Common myeloid progenitor, CD34-positive (primary cell): ENCODE measurements at regions not wholly inside any gene's neighbourhood (a gene's known extent, or its start where the extent isn't known, plus 50 kb on each side); places are given as distances from the start of the nearest gene placed in this dataset.

ENCODE experiments used
- CTCF ChIA-PET: fragments of 350-600 bp; sonication (Branson Sonifier 250); formaldehyde crosslinking; loops from one replicate; lab custom pipeline; 2021; ENCODE audit warnings: antibody characterized with exemption; lab: Charles Lee
- POLR2A ChIA-PET: fragments of 350-600 bp; sonication (Branson Sonifier 250); formaldehyde crosslinking; loops from one replicate; lab custom pipeline; 2021; ENCODE audit warnings: antibody characterized with exemption; lab: Charles Lee
- DNase-seq, 3 donors: peaks; one replicate each; pipeline versions ENCODE4 v3.0.0 to v3.0.0-alpha.2; 2013
- H3K27ac ChIP-seq, 2 experiments: 1 replicate in 1 of 2; 2 replicates in 1 of 2; pipeline ENCODE4 v1.7.0; 2013; ENCODE audit warnings: inconsistent platforms in 2 of 2, low read length in 2 of 2, mild to moderate bottlenecking in 2 of 2, low read depth in 1 of 2, moderate library complexity in 1 of 2; ENCODE audit not compliant: severe bottlenecking in 2 of 2, insufficient read depth in 1 of 2, poor library complexity in 1 of 2
- H3K27me3 ChIP-seq, 5 experiments: replicated peaks in 2 of 5; 1 replicate in 3 of 5; 2 replicates in 2 of 5; pipeline versions ENCODE4 v1.6.1 to v1.7.0; 2013; ENCODE audit warnings: low read length in 4 of 5, mild to moderate bottlenecking in 2 of 5, moderate library complexity in 2 of 5, inconsistent platforms in 1 of 5; ENCODE audit not compliant: insufficient read depth in 5 of 5, control insufficient read depth in 4 of 5
- H3K36me3 ChIP-seq, 4 experiments: 1 replicate in 2 of 4; 2 replicates in 2 of 4; pipeline versions ENCODE4 v1.6.1 to v1.7.0; 2013; ENCODE audit warnings: low read length in 3 of 4, control low read depth in 1 of 4, mild to moderate bottlenecking in 1 of 4; ENCODE audit not compliant: control insufficient read depth in 4 of 4, insufficient read depth in 4 of 4
- H3K4me1 ChIP-seq, 4 experiments: 1 replicate in 3 of 4; 2 replicates in 1 of 4; pipeline versions ENCODE4 v1.6.1 to v1.7.1; 2013; ENCODE audit warnings: low read length in 3 of 4, mild to moderate bottlenecking in 3 of 4, control low read depth in 1 of 4, inconsistent platforms in 1 of 4, moderate library complexity in 1 of 4; ENCODE audit not compliant: control insufficient read depth in 4 of 4, insufficient read depth in 4 of 4; ENCODE audit errors: control extremely low read depth in 1 of 4
- H3K4me3 ChIP-seq, 7 experiments: 1 replicate in 4 of 7; 2 replicates in 3 of 7; pipeline versions ENCODE4 v1.5.1 to v1.7.0; 2013; ENCODE audit warnings: mild to moderate bottlenecking in 7 of 7, low read length in 6 of 7, moderate library complexity in 6 of 7, inconsistent platforms in 2 of 7, low read depth in 2 of 7, control low read depth in 1 of 7; ENCODE audit not compliant: insufficient read depth in 4 of 7, control insufficient read depth in 1 of 7; ENCODE audit errors: extremely low read depth in 1 of 7
- H3K9me3 ChIP-seq, 5 experiments: 1 replicate in 4 of 5; 2 replicates in 1 of 5; pipeline versions ENCODE4 v1.6.1 to v1.7.1; 2013; ENCODE audit warnings: low read length in 4 of 5, mild to moderate bottlenecking in 2 of 5, inconsistent platforms in 1 of 5, low read depth in 1 of 5, moderate library complexity in 1 of 5; ENCODE audit not compliant: control insufficient read depth in 4 of 5, insufficient read depth in 2 of 5; ENCODE audit errors: control extremely low read depth in 1 of 5
- WGBS: methylation state at CpG from one replicate; pipeline ENCODE4 v1.1.5; 2013; ENCODE audit not compliant: insufficient coverage; 5-methylcytosine and 5-hydroxymethylcytosine counted together

- CTCF ChIA-PET: no interaction called here
These were observed 126.4 kb downstream of the SALL1 start for GRCh38 chr16:51024703-51025102.

DNA sequence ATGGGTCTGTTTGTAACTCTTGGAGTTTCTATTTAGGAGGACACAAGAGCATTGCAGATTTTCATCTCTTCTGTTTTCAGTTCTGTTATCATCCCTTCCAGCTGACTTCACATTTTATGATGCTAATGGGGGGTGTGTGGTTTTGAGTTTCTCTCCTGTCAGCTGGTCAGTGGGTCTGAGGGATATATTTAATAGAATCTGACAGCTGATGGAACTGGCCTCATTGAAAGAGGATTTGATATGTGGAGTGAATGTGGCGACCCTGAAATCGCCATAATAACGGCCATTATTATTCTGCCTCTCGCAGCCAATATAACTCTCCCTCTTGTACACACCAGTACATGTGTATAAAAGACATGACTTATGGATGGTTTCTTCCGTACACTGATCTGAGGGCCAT lies 128.1 kb downstream of the SALL1 start:
- H3K4me1 ChIP-seq: no peaks in the 10 kb centered on the region
- POLR2A ChIA-PET: no interaction called here
- H3K36me3 ChIP-seq: no peaks in the 10 kb centered on the region
- DNase-seq: no peak
- H3K27ac ChIP-seq: no peak overlapping the region
- no peaks in the 10 kb centered on the region for H3K9me3 ChIP-seq
- H3K27me3 ChIP-seq: peaks cover 0 to 8% (median 1%) of the 10 kb centered on the region in 5 experiments
- CTCF ChIA-PET: no interaction called here
- H3K4me3 ChIP-seq: no peak overlapping the region
- no CpG with 5 or more reads among the region's 5 CpGs for WGBS

More at GRCh38 chr16:51024703-51025102, 126.4 kb downstream of the SALL1 start:
- no peak for DNase-seq
- WGBS: 54% methylated on average over 6 of the region's 6 CpGs
- H3K36me3 ChIP-seq: no peaks in the 10 kb centered on the region
- POLR2A ChIA-PET: no interaction called here
- H3K27ac ChIP-seq: no peak overlapping the region
- H3K9me3 ChIP-seq: no peaks in the 10 kb centered on the region
- H3K4me1 ChIP-seq: no peaks in the 10 kb centered on the region
- H3K27me3 ChIP-seq: peaks cover 0 to 8% (median 1%) of the 10 kb centered on the region in 5 experiments
- H3K4me3 ChIP-seq: no peak overlapping the region

DNA sequence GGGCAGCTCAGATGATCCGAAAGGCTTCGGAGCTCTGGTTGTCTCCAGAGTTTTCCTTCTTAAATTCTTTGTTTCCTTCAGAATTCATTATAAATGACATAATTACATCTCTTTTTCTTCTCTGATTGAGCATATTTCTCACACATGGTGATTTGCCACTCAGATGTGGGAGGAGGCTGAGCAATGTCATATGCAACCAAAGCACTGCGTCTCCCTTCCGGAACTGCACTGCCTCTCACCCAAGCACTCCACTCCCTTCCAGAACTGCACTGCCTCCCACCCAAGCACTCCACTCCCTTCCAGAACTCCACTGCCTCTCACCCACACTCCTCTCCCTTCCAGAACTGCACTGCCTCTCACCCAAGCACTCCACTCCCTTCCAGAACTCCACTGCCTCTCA lies 131.5 kb downstream of the SALL1 start:
- 75% methylated on average over 2 of the region's 4 CpGs for WGBS
- no peak for DNase-seq
- Histone ChIP-seq H3K9me3 (no peaks in the 10 kb centered on the region), H3K27ac (no peak overlapping the region), H3K36me3 (no peaks in the 10 kb centered on the region), H3K4me3 (no peak overlapping the region), H3K27me3 (peaks cover 0 to 11% (median 1%) of the 10 kb centered on the region in 5 experiments), H3K4me1 (no peaks in the 10 kb centered on the region)
- POLR2A ChIA-PET: no interaction called here
- CTCF ChIA-PET: no interaction called here

GRCh38 chr16:51017969-51018368 lies 133.1 kb downstream of the SALL1 start:
- ChIA-PET CTCF (no interaction called here), POLR2A (no interaction called here)
- H3K36me3 ChIP-seq: no peaks in the 10 kb centered on the region
- 100% methylated on average over 1 of the region's 1 CpG for whole genome bisulfite sequencing
- H3K4me3 ChIP-seq: no peak overlapping the region
- H3K27ac ChIP-seq: no peak overlapping the region
- no peak for DNase-seq
- H3K9me3 ChIP-seq: no peaks in the 10 kb centered on the region
- H3K4me1 ChIP-seq: no peaks in the 10 kb centered on the region
- H3K27me3 ChIP-seq: peaks cover 0 to 13% (median 1%) of the 10 kb centered on the region in 5 experiments

DNA sequence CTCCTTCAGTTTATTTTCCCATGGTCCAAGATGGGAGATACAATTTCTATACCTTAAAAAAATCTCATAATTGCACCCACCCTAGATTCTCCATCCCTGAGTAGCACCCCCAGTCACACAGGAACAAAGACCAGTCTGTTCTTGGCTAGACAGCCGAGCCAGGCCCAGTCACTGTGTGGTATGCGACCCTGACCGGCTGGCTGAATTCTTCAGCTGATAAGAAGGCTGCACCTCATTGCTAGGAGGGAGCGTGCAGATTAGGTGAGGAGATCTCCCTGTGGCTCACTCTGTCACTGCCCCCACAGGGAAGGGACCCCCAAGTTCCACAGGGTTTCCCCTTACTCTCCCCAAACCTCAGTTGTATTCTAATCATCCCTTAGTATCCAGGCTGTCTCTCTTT lies 138.7 kb downstream of the SALL1 start:
- no peaks in the 10 kb centered on the region for H3K4me1 ChIP-seq
- ChIA-PET CTCF (no interaction called here), POLR2A (no interaction called here)
- no peak overlapping the region for H3K27ac ChIP-seq
- WGBS: 68% methylated on average over 3 of the region's 4 CpGs
- DNase-seq: no peak
- no peaks in the 10 kb centered on the region for H3K36me3 ChIP-seq
- peaks cover 0 to 10% (median 4%) of the 10 kb centered on the region in 5 experiments for H3K9me3 ChIP-seq
- H3K27me3 ChIP-seq: peaks cover 0 to 11% (median 0%) of the 10 kb centered on the region in 5 experiments
- no peak overlapping the region for H3K4me3 ChIP-seq

GRCh38 chr16:51010817-51011216 lies 140.3 kb downstream of the SALL1 start:
- Histone ChIP-seq H3K27me3 (peaks cover 0 to 11% (median 0%) of the 10 kb centered on the region in 5 experiments), H3K4me3 (no peak overlapping the region), H3K27ac (no peak overlapping the region), H3K9me3 (peaks cover 0 to 13% (median 5%) of the 10 kb centered on the region in 5 experiments), H3K4me1 (no peaks in the 10 kb centered on the region), H3K36me3 (no peaks in the 10 kb centered on the region)
- WGBS: 100% methylated on average over 2 of the region's 4 CpGs
- POLR2A ChIA-PET: no interaction called here
- DNase-seq: no peak
- CTCF ChIA-PET: no interaction called here

DNA sequence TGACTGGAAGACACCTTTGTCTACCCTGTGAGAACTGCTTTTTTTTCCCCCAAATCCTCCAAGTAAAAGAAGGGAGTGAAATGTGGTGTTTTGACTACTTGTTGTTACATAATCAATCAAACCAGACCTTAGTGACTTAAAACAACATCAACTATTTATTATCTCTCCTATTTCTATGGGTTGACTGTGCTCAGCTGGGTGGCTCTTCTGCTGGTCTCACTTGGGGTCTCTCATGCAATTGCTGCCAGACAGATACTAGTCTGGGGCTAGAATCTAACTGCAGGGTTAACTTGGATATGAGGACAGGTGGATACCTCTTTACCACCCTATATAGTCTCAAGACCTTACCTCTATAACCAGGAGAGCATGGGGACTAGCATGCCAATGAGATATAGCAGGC lies 141.3 kb downstream of the SALL1 start:
- H3K27ac ChIP-seq: no peak overlapping the region
- no peaks in the 10 kb centered on the region for H3K4me1 ChIP-seq
- no peak for DNase-seq
- no peak overlapping the region for H3K4me3 ChIP-seq
- POLR2A ChIA-PET: no interaction called here
- peaks cover 0 to 10% (median 0%) of the 10 kb centered on the region in 5 experiments for H3K27me3 ChIP-seq
- CTCF ChIA-PET: no interaction called here
- peaks cover 0 to 13% (median 5%) of the 10 kb centered on the region in 5 experiments for H3K9me3 ChIP-seq
- H3K36me3 ChIP-seq: no peaks in the 10 kb centered on the region
